GM12865 (cell line): ENCODE measurements at regions not wholly inside any gene's neighbourhood (a gene's known extent, or its start where the extent isn't known, plus 50 kb on each side); places are given as distances from the start of the nearest gene placed in this dataset.

ENCODE experiments used
- DNase-seq: peaks from one replicate; pipeline ENCODE4 v3.0.0; 2010; ENCODE audit warnings: low read depth
- H3K4me3 ChIP-seq: 2 replicates; pipeline ENCODE4 v1.5.1; 2011; ENCODE audit warnings: mild to moderate bottlenecking, low read depth, low read length, control low read depth
- TF ChIP-seq, protein P1 (sequence below): IDR thresholded peaks from 2 replicates; pipeline ENCODE4 v1.5.1; 2011; ENCODE audit warnings: low read length, control low read depth, low read depth, inconsistent platforms; ENCODE audit not compliant: insufficient read depth; ENCODE audit errors: missing control alignments

DNA sequence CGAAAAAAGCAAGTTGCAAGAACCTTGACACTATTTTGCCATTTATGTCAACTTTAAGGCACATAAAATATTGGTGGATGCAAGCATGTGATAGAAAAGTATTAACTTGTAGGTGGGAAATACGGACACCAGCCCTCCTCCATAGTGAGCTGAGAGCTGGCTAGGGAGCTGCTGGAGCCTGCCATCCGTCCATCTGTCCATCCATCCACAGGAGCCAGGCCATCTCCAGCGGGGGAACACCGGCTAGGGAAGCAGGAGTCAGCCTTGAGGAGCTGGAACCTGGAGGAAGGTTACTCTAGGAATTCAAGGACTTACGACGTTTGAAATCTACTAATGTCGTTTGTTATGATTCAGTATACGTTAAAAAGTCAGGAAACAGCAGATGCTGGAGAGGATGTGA, 120.7 kb upstream of the C14orf180 start:
- no peak overlapping the region for H3K4me3 ChIP-seq
- TF ChIP-seq, protein P1, sequence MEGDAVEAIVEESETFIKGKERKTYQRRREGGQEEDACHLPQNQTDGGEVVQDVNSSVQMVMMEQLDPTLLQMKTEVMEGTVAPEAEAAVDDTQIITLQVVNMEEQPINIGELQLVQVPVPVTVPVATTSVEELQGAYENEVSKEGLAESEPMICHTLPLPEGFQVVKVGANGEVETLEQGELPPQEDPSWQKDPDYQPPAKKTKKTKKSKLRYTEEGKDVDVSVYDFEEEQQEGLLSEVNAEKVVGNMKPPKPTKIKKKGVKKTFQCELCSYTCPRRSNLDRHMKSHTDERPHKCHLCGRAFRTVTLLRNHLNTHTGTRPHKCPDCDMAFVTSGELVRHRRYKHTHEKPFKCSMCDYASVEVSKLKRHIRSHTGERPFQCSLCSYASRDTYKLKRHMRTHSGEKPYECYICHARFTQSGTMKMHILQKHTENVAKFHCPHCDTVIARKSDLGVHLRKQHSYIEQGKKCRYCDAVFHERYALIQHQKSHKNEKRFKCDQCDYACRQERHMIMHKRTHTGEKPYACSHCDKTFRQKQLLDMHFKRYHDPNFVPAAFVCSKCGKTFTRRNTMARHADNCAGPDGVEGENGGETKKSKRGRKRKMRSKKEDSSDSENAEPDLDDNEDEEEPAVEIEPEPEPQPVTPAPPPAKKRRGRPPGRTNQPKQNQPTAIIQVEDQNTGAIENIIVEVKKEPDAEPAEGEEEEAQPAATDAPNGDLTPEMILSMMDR: no peak
- DNase-seq: no peak

DNA sequence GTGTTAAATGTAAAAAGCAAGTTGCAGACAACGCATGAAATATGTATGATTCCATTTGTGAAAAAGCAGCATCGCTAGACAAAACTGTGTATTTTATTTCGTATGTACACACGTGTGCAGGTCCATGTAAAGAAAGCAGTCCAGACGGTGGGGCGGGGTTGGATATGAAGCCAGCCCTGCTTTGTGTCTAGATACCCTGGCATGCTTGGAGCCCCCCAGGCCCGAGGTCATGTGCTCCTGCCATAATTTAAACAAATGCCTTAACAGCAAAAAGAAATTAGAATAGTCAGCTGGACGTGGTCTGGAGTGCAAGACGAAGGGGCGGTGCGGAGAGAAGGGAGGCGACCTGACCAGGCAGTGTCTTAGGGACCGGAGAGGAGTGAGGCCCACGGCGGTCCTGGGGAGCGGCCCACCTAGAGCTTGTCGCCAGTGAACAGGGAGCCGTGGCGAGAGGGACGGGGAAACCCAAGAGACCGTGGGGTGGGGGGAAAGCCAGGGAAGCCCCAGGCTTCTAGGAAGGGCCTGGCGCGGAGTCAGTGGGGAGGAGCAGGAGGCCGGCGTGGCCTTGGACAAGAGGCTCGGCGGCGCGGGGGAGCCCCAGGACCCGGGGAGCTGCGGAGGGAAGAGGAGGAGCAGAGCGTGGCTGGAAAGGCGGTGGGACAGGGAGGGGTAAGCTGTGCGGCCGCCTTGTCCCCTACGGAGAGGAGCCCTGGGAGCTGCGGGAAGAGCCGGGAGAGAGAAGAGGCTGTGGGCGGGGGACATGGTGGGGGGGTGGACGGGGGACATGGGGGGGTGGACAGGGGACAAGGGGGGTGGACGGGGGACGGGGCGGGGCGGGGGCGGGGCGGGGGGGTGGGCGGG, 118.5 kb upstream of the C14orf180 start:
- H3K4me3 ChIP-seq: no peak overlapping the region
- DNase-seq: no peak
- TF ChIP-seq, protein P1: no peak

DNA sequence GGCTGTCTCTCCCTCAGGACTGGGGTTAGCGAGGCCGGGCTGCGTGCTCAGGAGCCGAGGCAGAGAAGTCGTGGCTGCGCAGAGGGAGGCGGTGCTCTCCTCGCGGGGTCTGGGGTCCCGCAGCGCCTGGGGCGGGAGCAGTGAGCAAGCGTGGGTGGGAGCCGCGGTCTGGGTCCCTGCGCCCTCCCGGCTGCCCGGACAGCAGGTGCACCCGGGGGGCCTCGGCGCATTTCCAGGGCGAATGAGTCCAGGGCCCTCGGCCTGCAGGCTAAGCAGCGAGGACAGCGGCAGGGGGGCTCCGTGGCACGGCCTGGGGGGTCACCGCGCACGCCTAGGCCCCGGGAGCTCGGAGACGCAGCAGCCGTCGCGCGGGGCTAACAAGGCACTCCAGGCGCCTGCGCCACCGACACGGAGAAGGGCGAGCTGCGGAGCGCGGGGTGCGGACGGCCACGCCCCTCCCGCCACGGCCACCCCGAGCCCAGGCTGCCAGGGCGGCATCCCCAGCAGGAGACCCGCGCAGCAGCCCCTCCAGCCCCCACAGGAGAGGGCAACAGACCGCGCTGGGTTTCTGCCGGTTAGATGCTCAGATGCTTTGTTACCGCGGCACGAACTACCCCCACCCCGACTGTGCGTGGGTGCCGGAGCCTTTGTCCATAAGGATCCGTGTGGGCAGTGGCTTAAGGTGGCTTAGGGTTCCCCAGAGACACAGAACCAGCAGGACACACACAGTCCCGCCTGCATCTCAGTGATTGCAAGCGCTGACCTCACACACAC, 117.7 kb upstream of the C14orf180 start:
- no peak overlapping the region for H3K4me3 ChIP-seq
- TF ChIP-seq, protein P1: no peak
- DNase-seq: no peak

DNA sequence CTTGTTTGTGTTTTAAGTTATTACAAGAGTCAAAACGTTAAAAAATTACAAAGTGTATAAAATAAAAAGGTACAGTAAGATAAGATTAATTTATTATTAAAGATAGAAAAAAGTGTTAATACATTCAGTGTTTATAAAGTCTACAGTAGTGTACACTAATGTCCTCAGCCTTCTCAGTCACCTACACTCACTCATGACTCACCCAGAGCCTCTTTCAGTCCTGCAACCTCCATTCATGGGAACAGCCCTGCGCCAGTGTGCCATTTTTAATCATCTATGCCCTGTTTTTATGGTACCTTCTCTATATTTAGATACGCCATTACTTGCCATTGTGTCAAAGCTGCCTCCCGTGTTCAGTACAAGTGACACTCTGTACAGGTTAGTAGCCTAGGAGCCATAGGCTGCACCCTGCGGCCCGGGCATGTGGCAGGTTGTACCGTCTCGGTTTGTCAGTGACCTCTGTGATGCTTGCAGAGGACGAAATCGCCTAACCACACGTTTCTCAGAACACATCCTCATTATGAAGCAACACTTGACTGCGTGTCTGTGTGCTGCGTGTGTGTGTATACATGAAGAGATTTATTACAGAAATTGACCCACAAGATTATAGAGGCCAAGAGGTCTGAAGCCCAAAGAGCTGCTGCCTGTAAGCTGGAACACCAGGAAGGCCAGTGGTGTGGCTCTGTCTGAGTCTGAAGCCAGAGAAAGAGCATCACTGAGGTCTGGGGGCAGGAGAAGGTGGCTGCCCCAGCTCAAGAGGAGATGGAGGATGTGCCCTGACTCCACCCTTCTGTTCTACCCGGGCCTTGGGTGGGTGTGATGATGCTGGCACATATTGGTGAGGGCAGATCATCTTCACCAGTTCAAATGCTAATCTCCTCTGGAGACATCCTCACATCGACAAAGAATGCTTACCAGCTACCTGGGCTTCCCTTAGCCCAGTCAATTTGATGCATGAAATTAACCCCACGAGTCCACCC, 116.6 kb upstream of the C14orf180 start:
- H3K4me3 ChIP-seq: no peak overlapping the region
- DNase-seq: no peak
- TF ChIP-seq, protein P1: no peak

DNA sequence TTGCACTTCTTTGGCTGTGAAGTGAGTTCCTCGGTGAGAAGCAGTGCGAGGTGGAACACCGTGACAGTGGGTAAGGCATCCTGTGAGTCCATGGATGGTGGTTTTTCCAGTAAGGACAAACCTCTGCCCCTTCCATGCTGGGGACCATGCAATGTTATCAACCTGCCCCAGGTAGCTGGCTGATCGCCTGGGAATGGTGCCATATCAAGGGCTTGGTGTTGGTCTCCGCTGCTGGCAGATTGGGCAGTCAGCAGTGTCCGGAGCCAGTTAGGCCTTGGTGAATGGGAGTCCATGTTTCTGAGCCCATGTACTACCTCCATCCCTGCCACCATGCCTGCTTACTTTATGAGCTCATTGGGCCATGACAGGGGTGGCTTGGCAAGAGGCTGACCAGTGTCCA, 114.7 kb upstream of the C14orf180 start:
- TF ChIP-seq, protein P1: no peak
- no peak for DNase-seq
- no peak overlapping the region for H3K4me3 ChIP-seq
